Astrocyte (in vitro differentiated cells and primary cell): ENCODE measurements at regions not wholly inside any gene's neighbourhood (a gene's known extent, or its start where the extent isn't known, plus 50 kb on each side); places are given as distances from the start of the nearest gene placed in this dataset.

Source experiments
- CTCF ChIP-seq: IDR thresholded peaks from 2 replicates; pipeline ENCODE4 v1.5.1; 2011; ENCODE audit warnings: low read depth, mild to moderate bottlenecking, inconsistent platforms, low read length, moderate library complexity; ENCODE audit not compliant: insufficient read depth
- EZH2 ChIP-seq: IDR thresholded peaks from 2 replicates; pipeline ENCODE4 v1.6.1; 2012; ENCODE audit warnings: mild to moderate bottlenecking, low read length, inconsistent platforms; ENCODE audit not compliant: insufficient read depth

- no peak for TF ChIP-seq CTCF
- no peak for TF ChIP-seq EZH2
These were observed 99.0 kb upstream of the ADGRL4 start for GRCh38 chr1:79105500-79105899.
